KMS-11 (cell line): ENCODE measurements at regions not wholly inside any gene's neighbourhood (a gene's known extent, or its start where the extent isn't known, plus 50 kb on each side); places are given as distances from the start of the nearest gene placed in this dataset.

ENCODE experiments used
- H2AFZ ChIP-seq: fragments of 200-600 bp; sonication (generic); 2 replicates; pipeline ENCODE4 v1.6.1; 2016; ENCODE audit warnings: antibody characterized with exemption, mixed run types, low read depth
- H3K27ac ChIP-seq: fragments of 200-600 bp; sonication (generic); 2 replicates; pipeline ENCODE4 v1.6.1; 2016; ENCODE audit warnings: mild to moderate bottlenecking, mixed run types
- H3K27me3 ChIP-seq: fragments of 200-600 bp; sonication (generic); 2 replicates; pipeline ENCODE4 v1.6.1; 2017; ENCODE audit warnings: mild to moderate bottlenecking, low read depth, mixed run types, moderate library complexity; ENCODE audit not compliant: insufficient read depth
- H3K36me3 ChIP-seq: fragments of 200-600 bp; sonication (generic); 2 replicates; pipeline ENCODE4 v1.6.1; 2017; ENCODE audit warnings: mild to moderate bottlenecking, mixed run types; ENCODE audit not compliant: insufficient read depth
- H3K4me1 ChIP-seq: fragments of 200-600 bp; sonication (generic); 2 replicates; pipeline ENCODE4 v1.6.1; 2016; ENCODE audit warnings: mild to moderate bottlenecking, low read depth, mixed run types; ENCODE audit not compliant: poor library complexity, severe bottlenecking
- H3K4me2 ChIP-seq: fragments of 200-600 bp; sonication (generic); 2 replicates; pipeline ENCODE4 v1.7.0; 2016; ENCODE audit warnings: mild to moderate bottlenecking, mixed run types
- H3K4me3 ChIP-seq: fragments of 200-600 bp; sonication (generic); IDR thresholded peaks from 2 replicates; pipeline ENCODE4 v1.6.1; 2017; ENCODE audit warnings: low read depth, low read length, mixed read lengths; ENCODE audit not compliant: insufficient read depth
- H3K79me2 ChIP-seq: fragments of 200-600 bp; sonication (generic); 2 replicates; pipeline ENCODE4 v1.6.1; 2016; ENCODE audit warnings: low read depth, mixed run types; ENCODE audit not compliant: insufficient read depth
- H3K9ac ChIP-seq: fragments of 200-600 bp; sonication (generic); 2 replicates; pipeline ENCODE4 v1.6.1; 2016; ENCODE audit warnings: mild to moderate bottlenecking, mixed run types
- H4K20me1 ChIP-seq: fragments of 200-600 bp; sonication (generic); 2 replicates; pipeline ENCODE4 v1.6.1; 2016; ENCODE audit warnings: mild to moderate bottlenecking, mixed run types; ENCODE audit not compliant: insufficient read depth
- TF ChIP-seq, protein P1 (sequence below): fragments of 200-600 bp; sonication (generic); conservative IDR thresholded peaks from 2 replicates; pipeline ENCODE4 v1.6.1; 2017; ENCODE audit warnings: low read depth, mild to moderate bottlenecking, antibody characterized with exemption, low read length, moderate library complexity, mixed read lengths

DNA sequence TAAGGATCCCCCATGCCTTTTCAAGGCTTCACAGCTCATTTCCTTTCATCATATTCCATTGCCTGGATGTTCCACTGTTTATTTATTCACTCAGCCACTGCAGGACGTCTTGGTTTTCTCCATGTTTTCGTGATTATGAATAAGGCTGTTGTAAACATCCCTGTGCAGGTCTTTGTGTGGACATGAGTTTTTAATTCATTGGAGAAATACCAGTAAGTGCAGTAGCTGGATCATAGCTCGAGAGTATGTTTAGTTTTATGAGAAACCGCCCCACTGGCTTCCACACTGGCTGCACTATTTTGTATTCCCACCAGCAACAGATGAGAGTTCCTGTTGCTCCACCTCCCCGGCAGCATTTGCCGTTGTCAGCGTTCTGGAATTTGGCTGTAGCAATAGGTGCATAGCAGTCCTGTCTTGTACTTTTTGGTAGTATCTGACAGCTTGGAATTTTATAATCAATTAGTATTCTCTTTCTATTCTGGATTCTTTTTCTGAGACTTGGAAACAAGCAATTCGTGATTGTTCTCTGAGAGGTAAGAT, 269.9 kb upstream of the PITRM1 start:
- no peak overlapping the region for H3K27ac ChIP-seq
- no peaks in the 10 kb centered on the region for H3K36me3 ChIP-seq
- H3K4me2 ChIP-seq, result no peak overlapping the region
- no peaks in the 10 kb centered on the region for H4K20me1 ChIP-seq
- no peak overlapping the region for H3K9ac ChIP-seq
- H3K4me3 ChIP-seq, result no peak overlapping the region
- H3K79me2 ChIP-seq, result no peaks in the 10 kb centered on the region
- H3K4me1 ChIP-seq, result no peaks in the 10 kb centered on the region
- no peak overlapping the region for H2AFZ ChIP-seq
- TF ChIP-seq, protein P1, sequence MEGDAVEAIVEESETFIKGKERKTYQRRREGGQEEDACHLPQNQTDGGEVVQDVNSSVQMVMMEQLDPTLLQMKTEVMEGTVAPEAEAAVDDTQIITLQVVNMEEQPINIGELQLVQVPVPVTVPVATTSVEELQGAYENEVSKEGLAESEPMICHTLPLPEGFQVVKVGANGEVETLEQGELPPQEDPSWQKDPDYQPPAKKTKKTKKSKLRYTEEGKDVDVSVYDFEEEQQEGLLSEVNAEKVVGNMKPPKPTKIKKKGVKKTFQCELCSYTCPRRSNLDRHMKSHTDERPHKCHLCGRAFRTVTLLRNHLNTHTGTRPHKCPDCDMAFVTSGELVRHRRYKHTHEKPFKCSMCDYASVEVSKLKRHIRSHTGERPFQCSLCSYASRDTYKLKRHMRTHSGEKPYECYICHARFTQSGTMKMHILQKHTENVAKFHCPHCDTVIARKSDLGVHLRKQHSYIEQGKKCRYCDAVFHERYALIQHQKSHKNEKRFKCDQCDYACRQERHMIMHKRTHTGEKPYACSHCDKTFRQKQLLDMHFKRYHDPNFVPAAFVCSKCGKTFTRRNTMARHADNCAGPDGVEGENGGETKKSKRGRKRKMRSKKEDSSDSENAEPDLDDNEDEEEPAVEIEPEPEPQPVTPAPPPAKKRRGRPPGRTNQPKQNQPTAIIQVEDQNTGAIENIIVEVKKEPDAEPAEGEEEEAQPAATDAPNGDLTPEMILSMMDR, result no peak
- no peaks in the 10 kb centered on the region for H3K27me3 ChIP-seq

DNA sequence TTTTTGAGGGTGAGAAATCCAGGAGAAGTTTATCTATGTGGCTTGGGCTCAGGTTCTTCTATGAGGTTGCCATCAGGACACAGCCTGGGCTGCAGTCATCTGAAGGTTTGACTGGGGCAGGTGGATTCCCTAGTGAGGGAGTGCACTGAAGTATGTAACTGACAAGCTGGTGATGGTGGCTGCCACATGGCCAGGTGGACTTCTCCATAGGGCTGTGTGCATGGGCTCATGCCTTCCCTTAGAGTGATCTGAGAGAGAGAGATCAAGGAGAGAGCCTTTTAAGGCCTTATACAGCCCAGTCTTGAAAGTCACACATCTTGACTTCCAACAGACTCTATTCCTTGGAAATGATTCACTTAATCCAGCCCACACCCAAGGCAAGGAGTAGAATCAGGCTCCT, 266.6 kb upstream of the PITRM1 start:
- no peak overlapping the region for H3K27ac ChIP-seq

DNA sequence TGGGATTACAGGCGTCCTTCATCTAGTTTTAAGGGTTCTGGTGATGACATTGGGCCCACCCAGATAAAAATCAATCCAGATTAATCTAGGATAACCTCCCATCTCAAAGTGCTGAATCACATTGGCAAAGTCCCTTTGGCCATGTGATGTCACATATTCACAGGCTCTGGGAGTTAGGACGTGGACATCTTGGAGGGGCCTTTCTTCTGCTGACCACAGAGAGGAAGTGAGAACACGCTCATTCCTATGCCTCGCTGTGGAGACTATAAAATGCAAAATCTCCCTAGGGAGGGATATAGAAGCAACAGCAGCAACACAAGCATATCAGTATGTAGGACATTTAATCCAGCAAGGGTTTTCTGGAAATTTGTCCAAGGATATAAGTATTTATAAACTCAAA, 266.0 kb upstream of the PITRM1 start:
- Histone ChIP-seq H3K27ac (no peak overlapping the region), H3K79me2 (no peaks in the 10 kb centered on the region)
- TF ChIP-seq, protein P1, result no peak

More for the DNA sequence above, 266.6 kb upstream of the PITRM1 start:
- no peaks in the 10 kb centered on the region for H3K36me3 ChIP-seq
- H3K4me2 ChIP-seq, result no peak overlapping the region
- H3K27me3 ChIP-seq, result no peaks in the 10 kb centered on the region
- H2AFZ ChIP-seq, result no peak overlapping the region
- H3K4me1 ChIP-seq, result no peaks in the 10 kb centered on the region
- no peaks in the 10 kb centered on the region for H3K79me2 ChIP-seq
- H4K20me1 ChIP-seq, result no peaks in the 10 kb centered on the region
- H3K9ac ChIP-seq, result no peak overlapping the region
- TF ChIP-seq, protein P1, result no peak
- no peak overlapping the region for H3K4me3 ChIP-seq

DNA sequence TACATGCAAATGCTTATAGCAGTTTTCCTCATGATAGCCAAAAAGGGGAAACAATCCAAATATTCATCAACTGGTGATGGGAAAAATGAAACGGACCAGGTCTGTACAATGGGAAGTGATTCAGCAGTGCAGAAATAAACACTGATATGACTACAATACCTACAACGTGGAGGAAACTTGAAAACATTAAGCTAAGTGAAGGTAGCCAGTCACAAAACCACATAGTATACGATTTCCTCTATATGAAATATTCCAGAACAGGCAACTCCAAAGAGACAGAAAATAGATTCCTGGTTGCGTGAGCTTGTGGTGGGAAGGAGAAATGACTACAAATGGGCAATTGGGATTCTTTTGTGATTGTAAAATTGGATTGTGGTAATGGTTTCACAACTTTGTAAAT, 263.1 kb upstream of the PITRM1 start:
- Histone ChIP-seq H3K4me3 (no peak overlapping the region), H3K9ac (no peak overlapping the region), H2AFZ (no peak overlapping the region), H4K20me1 (no peaks in the 10 kb centered on the region), H3K36me3 (no peaks in the 10 kb centered on the region), H3K4me1 (no peaks in the 10 kb centered on the region), H3K4me2 (no peak overlapping the region), H3K27me3 (no peaks in the 10 kb centered on the region), H3K27ac (no peak overlapping the region), H3K79me2 (no peaks in the 10 kb centered on the region)
- TF ChIP-seq, protein P1, result no peak

More for the DNA sequence above, 266.0 kb upstream of the PITRM1 start:
- no peaks in the 10 kb centered on the region for H4K20me1 ChIP-seq
- no peak overlapping the region for H3K4me2 ChIP-seq
- no peak overlapping the region for H3K4me3 ChIP-seq
- H3K4me1 ChIP-seq, result no peaks in the 10 kb centered on the region
- H3K36me3 ChIP-seq, result no peaks in the 10 kb centered on the region
- no peaks in the 10 kb centered on the region for H3K27me3 ChIP-seq
- no peak overlapping the region for H2AFZ ChIP-seq
- no peak overlapping the region for H3K9ac ChIP-seq
